GM19238 (cell line): ENCODE measurements at regions not wholly inside any gene's neighbourhood (a gene's known extent, or its start where the extent isn't known, plus 50 kb on each side); places are given as distances from the start of the nearest gene placed in this dataset.

Source experiments
- DNase-seq: peaks from one replicate; pipeline ENCODE4 v3.0.0; 2011; ENCODE audit warnings: low spot score; ENCODE audit not compliant: insufficient read length

GRCh38 chr12:130101370-130101769 lies 60.9 kb upstream of the FZD10 start:
- no peak for DNase-seq

- no peak for DNase-seq
Observed at GRCh38 chr12:130102266-130102665, 60.0 kb upstream of the FZD10 start.

DNA sequence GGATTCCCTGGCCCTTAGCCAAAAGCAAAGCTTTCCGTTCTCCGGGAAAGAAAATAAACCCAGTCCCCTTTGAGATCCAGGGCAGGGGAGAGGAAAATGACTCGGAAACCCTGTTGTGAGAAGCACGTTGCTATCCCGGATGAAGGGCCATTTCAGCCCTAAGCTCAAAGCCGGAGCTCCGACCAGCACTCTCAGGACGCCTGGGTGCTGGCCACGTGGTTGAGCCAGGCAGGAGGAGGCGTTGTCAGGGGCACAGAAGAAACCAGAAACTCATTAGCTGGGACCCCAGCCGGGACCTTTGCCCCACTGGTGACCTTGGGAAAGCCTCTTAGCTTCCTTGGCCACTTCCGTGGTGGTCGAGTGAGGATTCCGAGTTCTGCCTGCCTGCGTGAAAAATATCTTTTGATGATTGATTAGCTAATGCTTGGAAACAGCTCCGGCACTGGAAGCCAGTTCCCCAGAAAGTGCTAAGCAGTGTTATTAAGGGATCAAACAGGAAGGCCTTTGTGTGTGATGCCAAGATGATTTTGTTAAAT lies 57.6 kb upstream of the FZD10 start:
- no peak for DNase-seq

DNA sequence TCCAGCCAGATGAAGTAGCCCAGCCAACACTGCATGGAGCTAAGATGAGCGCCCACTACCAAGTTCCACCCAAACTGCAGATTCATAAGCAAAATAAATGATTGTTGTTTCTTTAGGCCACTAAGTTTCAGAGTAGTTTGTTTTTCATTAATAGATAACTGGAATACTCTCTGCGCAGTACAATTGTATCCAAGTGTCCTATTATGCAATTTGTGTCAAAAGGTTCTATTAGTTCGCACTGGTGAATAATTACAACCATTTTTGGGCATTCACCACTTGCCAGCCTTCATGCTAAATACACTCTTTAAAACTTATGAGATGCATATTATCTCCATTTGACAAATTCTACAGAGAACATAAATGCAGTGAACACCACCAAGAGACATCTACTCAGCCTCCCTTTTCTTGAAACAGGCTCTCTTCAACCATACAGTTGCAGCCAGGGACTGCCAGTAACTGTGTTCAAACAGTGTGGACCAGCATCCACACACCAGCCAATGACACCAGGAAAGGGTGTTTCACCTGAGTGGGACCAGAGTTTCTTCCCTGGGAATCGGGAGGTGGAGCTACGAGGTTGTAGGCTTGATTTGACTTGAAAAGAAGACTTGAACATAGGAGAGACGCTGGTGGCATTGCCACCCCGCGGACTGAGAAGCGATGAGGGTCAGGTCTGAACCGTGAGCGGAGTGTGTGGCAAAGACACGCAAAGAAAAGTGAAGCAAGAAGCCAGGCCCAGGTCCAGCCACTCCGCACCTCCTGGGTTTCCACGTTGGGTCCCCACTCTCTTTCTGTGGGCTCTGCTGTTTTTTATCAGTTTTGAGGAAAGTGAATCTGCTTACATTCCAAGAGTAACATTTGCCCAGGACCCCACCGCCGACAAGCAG lies 53.0 kb upstream of the FZD10 start:
- DNase-seq = no peak

DNA sequence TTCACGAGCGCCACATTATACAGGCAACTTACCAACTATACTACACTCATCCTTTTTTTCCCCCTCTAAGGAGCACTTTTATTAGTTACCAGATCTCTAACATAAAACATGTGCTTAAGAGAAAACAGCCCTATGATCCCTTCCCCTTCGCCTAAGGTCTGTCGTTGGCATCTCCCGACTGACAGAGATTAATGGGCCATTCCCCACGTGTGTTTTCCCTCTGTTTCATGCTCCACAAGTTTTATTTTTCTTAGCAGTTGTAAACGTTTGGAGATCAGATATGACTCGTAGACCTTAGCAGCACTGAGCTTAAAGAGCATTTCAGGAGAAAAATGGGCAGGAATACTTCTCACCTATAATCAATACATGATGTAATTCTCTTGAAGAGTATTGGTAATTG lies 51.4 kb upstream of the FZD10 start:
- no peak for DNase-seq

GRCh38 chr12:130111965-130112496 lies 50.2 kb upstream of the FZD10 start:
- DNase-seq = no peak
